PC-9 (cell line): ENCODE measurements at regions not wholly inside any gene's neighbourhood (a gene's known extent, or its start where the extent isn't known, plus 50 kb on each side); places are given as distances from the start of the nearest gene placed in this dataset.
A peak's percentile ranks its signal among the peaks of the same experiment; 100 is the strongest.

Experiments
- BruUV-seq: library from RNA; stranded (reverse); fragments of 400-500 nt; replicated peaks from 2 replicates; lab custom pipeline; 2021; lab: Mats Ljungman, UMichigan
- CTCF ChIA-PET: fragments of 300-600 bp; sonication (Branson Sonifier 250); formaldehyde crosslinking; loops from one replicate; lab custom pipeline; 2022; ENCODE audit warnings: antibody characterized with exemption; lab: Charles Lee
- POLR2A ChIA-PET: fragments of 300-600 bp; sonication (Branson Sonifier 250); formaldehyde crosslinking; loops from one replicate; lab custom pipeline; 2022; ENCODE audit warnings: antibody characterized with exemption; ENCODE audit not compliant: unreplicated experiment; lab: Charles Lee
- DNase-seq, 2 experiments: peaks; one replicate each; pipeline versions ENCODE4 v3.0.0 to v3.0.0-alpha.2; 2015 to 2022; ENCODE audit warnings: mixed read lengths in 1 of 2
- H2AFZ ChIP-seq: fragments of 200-600 bp; sonication (generic); 2 replicates; pipeline ENCODE4 v1.8.1; 2017; ENCODE audit warnings: antibody characterized with exemption
- H3F3A ChIP-seq: fragments of 200-600 bp; sonication (generic); 2 replicates; pipeline ENCODE4 v1.8.1; 2017; ENCODE audit warnings: antibody characterized with exemption, mild to moderate bottlenecking, low read depth; ENCODE audit not compliant: insufficient read depth
- H3K27ac ChIP-seq: fragments of 200-600 bp; sonication (generic); 2 replicates; pipeline ENCODE4 v1.6.1; 2016; ENCODE audit warnings: mixed run types
- H3K27me3 ChIP-seq: fragments of 200-600 bp; sonication (generic); 2 replicates; pipeline ENCODE4 v1.6.1; 2016; ENCODE audit warnings: low read depth, mixed run types; ENCODE audit not compliant: insufficient read depth
- H3K36me3 ChIP-seq: fragments of 200-600 bp; sonication (generic); 2 replicates; pipeline ENCODE4 v1.6.1; 2016; ENCODE audit warnings: low read depth, mixed run types
- H3K4me1 ChIP-seq: fragments of 200-600 bp; sonication (generic); replicated peaks from 2 replicates; pipeline ENCODE4 v1.6.1; 2016; ENCODE audit warnings: mixed run types; ENCODE audit not compliant: insufficient read depth
- H3K4me2 ChIP-seq: fragments of 200-600 bp; sonication (generic); 2 replicates; pipeline ENCODE4 v1.6.1; 2017; ENCODE audit warnings: mixed run types
- H3K4me3 ChIP-seq: fragments of 200-600 bp; sonication (generic); 2 replicates; pipeline ENCODE4 v1.6.1; 2016; ENCODE audit warnings: mixed run types
- H3K79me2 ChIP-seq: fragments of 200-600 bp; sonication (generic); 2 replicates; pipeline ENCODE4 v1.6.1; 2017; ENCODE audit warnings: low read depth, mixed run types
- H3K9me2 ChIP-seq: fragments of 200-600 bp; sonication (generic); 2 replicates; pipeline ENCODE4 v1.8.1; 2017; ENCODE audit warnings: mild to moderate bottlenecking; ENCODE audit not compliant: insufficient read depth
- H3K9me3 ChIP-seq: fragments of 200-600 bp; sonication (generic); 2 replicates; pipeline ENCODE4 v1.8.1; 2016; ENCODE audit warnings: low read depth; ENCODE audit not compliant: insufficient read depth
- H4K20me1 ChIP-seq: fragments of 200-600 bp; sonication (generic); 2 replicates; pipeline ENCODE4 v1.8.1; 2017; ENCODE audit not compliant: insufficient read depth
- CTCF ChIP-seq: fragments of 200-600 bp; sonication (generic); conservative IDR thresholded peaks from 2 replicates; pipeline ENCODE4 v1.6.1; 2017; ENCODE audit warnings: mixed run types, antibody characterized with exemption, mild to moderate bottlenecking, moderate library complexity
- EZH2 ChIP-seq: fragments of 200-600 bp; sonication (generic); IDR thresholded peaks from 2 replicates; pipeline ENCODE4 v1.8.0; 2017; ENCODE audit warnings: antibody characterized with exemption, low read depth
- intact Hi-C: fragments of 100-400 bp; cut with micrococcal nuclease; formaldehyde crosslinking; loops from one replicate; pipeline ENCODE4 v1.10.0; 2022; ENCODE audit not compliant: unreplicated experiment

GRCh38 chr6:166830185-166830890, 126.0 kb downstream of the RNASET2 start:
- no peaks in the 10 kb centered on the region for H3K79me2 ChIP-seq
- no peak for TF ChIP-seq CTCF
- no peak for TF ChIP-seq EZH2
- ChIA-PET POLR2A (no interaction called here), CTCF (no interaction called here)
- H3K27ac ChIP-seq: no peak overlapping the region
- H3F3A ChIP-seq: no peaks in the 10 kb centered on the region
- no peaks in the 10 kb centered on the region for H3K36me3 ChIP-seq
- no peak overlapping the region for H2AFZ ChIP-seq
- no peak for DNase-seq
- peaks cover 25% of the 10 kb centered on the region for H3K27me3 ChIP-seq
- no TSS peak for BruUV-seq
- H3K9me2 ChIP-seq: no peaks in the 10 kb centered on the region
- H3K4me1 ChIP-seq: no peaks in the 10 kb centered on the region
- no peak overlapping the region for H3K4me3 ChIP-seq
- intact Hi-C loops: no loop called here
- H3K9me3 ChIP-seq: no peaks in the 10 kb centered on the region
- H3K4me2 ChIP-seq: no peak overlapping the region
- no peaks in the 10 kb centered on the region for H4K20me1 ChIP-seq

- Histone ChIP-seq H3F3A (no peaks in the 10 kb centered on the region), H3K79me2 (no peaks in the 10 kb centered on the region), H4K20me1 (no peaks in the 10 kb centered on the region), H3K9me2 (no peaks in the 10 kb centered on the region; the same call in 1 of the 2 replicates), H3K4me3 (no peak overlapping the region), H3K4me2 (no peak overlapping the region), H3K27me3 (peaks cover 25% of the 10 kb centered on the region; the same call in 1 of the 2 replicates), H3K9me3 (no peaks in the 10 kb centered on the region), H3K27ac (no peak overlapping the region), H2AFZ (no peak overlapping the region), H3K36me3 (no peaks in the 10 kb centered on the region), H3K4me1 (no peaks in the 10 kb centered on the region)
- intact Hi-C loops: no loop called here
- TF ChIP-seq EZH2 (no peak), CTCF (no peak)
- DNase-seq: no peak
- BruUV-seq: no TSS peak
- CTCF ChIA-PET: no interaction called here
- POLR2A ChIA-PET: no interaction called here
Observed at GRCh38 chr6:166826264-166826663, 130.1 kb downstream of the RNASET2 start.

- Histone ChIP-seq H3K4me3 (no peak overlapping the region), H2AFZ (no peak overlapping the region), H3K9me3 (no peaks in the 10 kb centered on the region), H4K20me1 (no peaks in the 10 kb centered on the region), H3F3A (no peaks in the 10 kb centered on the region), H3K4me2 (no peak overlapping the region), H3K27ac (no peak overlapping the region), H3K79me2 (no peaks in the 10 kb centered on the region), H3K9me2 (no peaks in the 10 kb centered on the region; the same call in 1 of the 2 replicates), H3K36me3 (no peaks in the 10 kb centered on the region), H3K27me3 (peaks cover 25% of the 10 kb centered on the region; the same call in 1 of the 2 replicates), H3K4me1 (no peaks in the 10 kb centered on the region)
- ChIA-PET CTCF (no interaction called here), POLR2A (no interaction called here)
- DNase-seq: peak; percentile 6 to 70
- no peak for TF ChIP-seq EZH2
- no peak for TF ChIP-seq CTCF
- no TSS peak for BruUV-seq
- intact Hi-C loops: no loop called here
Observed at GRCh38 chr6:166825553-166826145, 130.7 kb downstream of the RNASET2 start.
